HL-60 (cell line): ENCODE measurements at regions not wholly inside any gene's neighbourhood (a gene's known extent, or its start where the extent isn't known, plus 50 kb on each side); places are given as distances from the start of the nearest gene placed in this dataset.

Experiments used
- DNase-seq, 2 experiments: peaks; one replicate each; pipeline ENCODE4 v3.0.0-alpha.2; 2010 to 2020; ENCODE audit warnings: low read depth in 1 of 2, low spot score in 1 of 2
- H3K27ac ChIP-seq: fragments of 250-450 bp; sonication (Bioruptor Pico); replicated peaks from 2 replicates; pipeline ENCODE4 v1.5.1; 2020; ENCODE audit warnings: mild to moderate bottlenecking, moderate library complexity
- H3K27me3 ChIP-seq: fragments of 250-450 bp; sonication (Bioruptor Pico); 2 replicates; pipeline ENCODE4 v1.5.1; 2021; ENCODE audit warnings: mild to moderate bottlenecking, moderate library complexity; ENCODE audit not compliant: insufficient read depth, poor library complexity, severe bottlenecking
- H3K4me3 ChIP-seq: replicated peaks from 2 replicates; pipeline ENCODE4 v1.5.1; 2011; ENCODE audit warnings: mild to moderate bottlenecking, control low read depth, low read length; ENCODE audit not compliant: insufficient read depth
- CTCF ChIP-seq: IDR thresholded peaks from one replicate; pipeline ENCODE4 v1.5.1; 2011; ENCODE audit warnings: low read length, control low read depth, inconsistent platforms; ENCODE audit not compliant: insufficient read depth
- GABPA ChIP-seq: IDR thresholded peaks from 2 replicates; pipeline ENCODE4 v1.6.1; 2012; ENCODE audit warnings: low read depth
- POLR2AphosphoS5 ChIP-seq: IDR thresholded peaks from 2 replicates; pipeline ENCODE4 v1.6.1; 2012; ENCODE audit warnings: low read depth
- SPI1 ChIP-seq: IDR thresholded peaks from 2 replicates; pipeline ENCODE4 v1.6.1; 2012; ENCODE audit warnings: low read depth, mild to moderate bottlenecking, borderline replicate concordance
- TF ChIP-seq, protein P1 (sequence below): IDR thresholded peaks from 2 replicates; pipeline ENCODE4 v1.6.1; 2012; ENCODE audit warnings: low read depth; ENCODE audit not compliant: insufficient replicate concordance

DNA sequence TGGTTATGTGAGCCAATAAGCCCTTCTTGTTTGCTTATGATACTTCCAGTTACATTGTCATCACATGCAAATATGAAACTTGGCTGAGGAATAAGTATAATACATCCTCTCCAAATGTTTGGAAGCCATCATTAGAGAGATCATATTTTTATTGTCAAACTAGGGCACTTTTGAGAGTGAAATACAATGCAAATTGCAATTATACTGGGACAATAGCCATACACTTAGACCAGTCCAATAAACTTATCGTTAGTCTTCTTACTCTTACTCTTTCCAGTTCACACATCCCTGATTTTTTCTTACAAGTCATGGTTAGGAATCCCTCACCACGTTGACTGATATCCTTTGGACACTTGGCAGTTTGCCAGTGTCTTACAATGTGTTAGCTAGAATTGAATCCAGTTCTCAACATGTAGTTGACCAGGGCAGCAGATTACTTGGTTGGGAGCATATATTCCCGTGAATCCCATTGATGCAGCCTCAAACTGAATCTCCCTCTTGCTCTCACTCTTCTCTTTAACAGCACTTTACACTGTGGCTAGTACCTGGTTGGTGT lies 519.7 kb upstream of the ID4 start:
- TF ChIP-seq POLR2AphosphoS5 (no peak), CTCF (no peak)
- DNase-seq = no peak
- Histone ChIP-seq H3K27ac (no peak overlapping the region), H3K27me3 (no peaks in the 10 kb centered on the region), H3K4me3 (no peak overlapping the region)

DNA sequence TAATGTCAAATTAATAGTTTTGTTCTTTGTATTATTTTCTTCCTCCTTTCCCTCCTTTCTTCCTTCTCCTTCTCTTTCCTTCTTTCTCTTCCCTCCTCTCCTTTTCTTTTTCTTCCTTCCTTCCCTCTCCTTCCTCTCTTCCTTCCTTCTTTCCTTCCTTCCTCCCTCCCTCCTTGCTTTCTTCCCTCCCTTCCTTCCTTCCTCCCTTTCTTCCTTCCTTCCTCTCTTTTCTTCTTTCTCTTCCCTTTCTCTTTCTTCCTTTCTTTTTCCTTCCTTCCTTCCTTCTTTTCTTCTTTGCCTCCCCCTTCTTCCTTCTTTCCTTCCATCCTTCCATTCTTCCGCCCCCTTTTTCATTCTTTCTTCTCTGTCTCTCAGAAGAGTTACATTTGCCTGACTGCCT lies 518.2 kb upstream of the ID4 start:
- DNase-seq = no peak
- no peak for TF ChIP-seq SPI1
- TF ChIP-seq, protein P1, sequence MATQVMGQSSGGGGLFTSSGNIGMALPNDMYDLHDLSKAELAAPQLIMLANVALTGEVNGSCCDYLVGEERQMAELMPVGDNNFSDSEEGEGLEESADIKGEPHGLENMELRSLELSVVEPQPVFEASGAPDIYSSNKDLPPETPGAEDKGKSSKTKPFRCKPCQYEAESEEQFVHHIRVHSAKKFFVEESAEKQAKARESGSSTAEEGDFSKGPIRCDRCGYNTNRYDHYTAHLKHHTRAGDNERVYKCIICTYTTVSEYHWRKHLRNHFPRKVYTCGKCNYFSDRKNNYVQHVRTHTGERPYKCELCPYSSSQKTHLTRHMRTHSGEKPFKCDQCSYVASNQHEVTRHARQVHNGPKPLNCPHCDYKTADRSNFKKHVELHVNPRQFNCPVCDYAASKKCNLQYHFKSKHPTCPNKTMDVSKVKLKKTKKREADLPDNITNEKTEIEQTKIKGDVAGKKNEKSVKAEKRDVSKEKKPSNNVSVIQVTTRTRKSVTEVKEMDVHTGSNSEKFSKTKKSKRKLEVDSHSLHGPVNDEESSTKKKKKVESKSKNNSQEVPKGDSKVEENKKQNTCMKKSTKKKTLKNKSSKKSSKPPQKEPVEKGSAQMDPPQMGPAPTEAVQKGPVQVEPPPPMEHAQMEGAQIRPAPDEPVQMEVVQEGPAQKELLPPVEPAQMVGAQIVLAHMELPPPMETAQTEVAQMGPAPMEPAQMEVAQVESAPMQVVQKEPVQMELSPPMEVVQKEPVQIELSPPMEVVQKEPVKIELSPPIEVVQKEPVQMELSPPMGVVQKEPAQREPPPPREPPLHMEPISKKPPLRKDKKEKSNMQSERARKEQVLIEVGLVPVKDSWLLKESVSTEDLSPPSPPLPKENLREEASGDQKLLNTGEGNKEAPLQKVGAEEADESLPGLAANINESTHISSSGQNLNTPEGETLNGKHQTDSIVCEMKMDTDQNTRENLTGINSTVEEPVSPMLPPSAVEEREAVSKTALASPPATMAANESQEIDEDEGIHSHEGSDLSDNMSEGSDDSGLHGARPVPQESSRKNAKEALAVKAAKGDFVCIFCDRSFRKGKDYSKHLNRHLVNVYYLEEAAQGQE = no peak
- no peak for TF ChIP-seq CTCF
- no peak for TF ChIP-seq GABPA
- no peak for TF ChIP-seq POLR2AphosphoS5
- Histone ChIP-seq H3K27me3 (no peaks in the 10 kb centered on the region), H3K27ac (no peak overlapping the region), H3K4me3 (no peak overlapping the region)

GRCh38 chr6:19320111-19320581 lies 517.0 kb upstream of the ID4 start:
- no peak for TF ChIP-seq SPI1
- no peak for TF ChIP-seq CTCF
- TF ChIP-seq, protein P1 = no peak
- TF ChIP-seq POLR2AphosphoS5 = no peak
- TF ChIP-seq GABPA = no peak
- no peak for DNase-seq
- no peak overlapping the region for H3K27ac ChIP-seq
- no peak overlapping the region for H3K4me3 ChIP-seq
- H3K27me3 ChIP-seq = no peaks in the 10 kb centered on the region
